ENCODE measurements at regions not wholly inside any gene's neighbourhood (a gene's known extent, or its start where the extent isn't known, plus 50 kb on each side); places are given as distances from the start of the nearest gene placed in this dataset.

- ChIA-PET CTCF (no interaction called here), POLR2A (no interaction called here), RAD21 (ENCODE audit: low non-redundant PET in 1 of 2, low total read pairs in 2 of 2, uncharacterized antibody in 2 of 2, unreplicated experiment in 2 of 2) (no interaction called here)
- Histone ChIP-seq H3K4me3 (replicated peaks in 1 of 2; ENCODE audit: low read depth in 1 of 2, low read length in 2 of 2) (no peak overlapping the region), H3K9ac (ENCODE audit: low read length) (no peak overlapping the region), H3K4me2 (ENCODE audit: low read length) (no peak overlapping the region), H3K79me2 (ENCODE audit: insufficient read depth, low read length) (no peaks in the 10 kb centered on the region), H2AFZ (ENCODE audit: low read depth, low read length, poor library complexity, severe bottlenecking) (no peak overlapping the region), H3K9me3 (ENCODE audit: control insufficient read depth in 1 of 2, insufficient read depth in 1 of 2, low read depth in 1 of 2, low read length in 2 of 2) (peaks cover 0 to 25% of the 10 kb centered on the region in 2 experiments; a peak in 2 of 4 replicates), H3K4me1 (ENCODE audit: control insufficient read depth in 1 of 2, insufficient read depth in 2 of 2, low read length in 2 of 2) (no peaks in the 10 kb centered on the region), H3K9me2 (ENCODE audit: insufficient read depth) (no peaks in the 10 kb centered on the region), H4K20me1 (ENCODE audit: insufficient read depth) (no peaks in the 10 kb centered on the region), H3K36me3 (ENCODE audit: control insufficient read depth in 1 of 2, insufficient read depth in 2 of 2, low read length in 2 of 2) (no peaks in the 10 kb centered on the region), H3K27ac (ENCODE audit: low read depth, low read length) (no peak overlapping the region), H3K27me3 (ENCODE audit: insufficient read depth, low read length) (no peaks in the 10 kb centered on the region)
- intact Hi-C loops (cut with micrococcal nuclease) = no loop called here
- BruUV-seq (replicated peaks) = no TSS peak
- DNase-seq (ENCODE audit: low read depth, low spot score) (no peak), ATAC-seq (no peak)
- TF ChIP-seq CEBPB (IDR thresholded peaks at IDR 0.05; ENCODE audit: low read depth) (no peak), ELF1 (IDR thresholded peaks at IDR 0.05; ENCODE audit: borderline replicate concordance, low read depth) (no peak), CTCF (IDR thresholded peaks at IDR 0.05 in 2 of 3, conservative IDR thresholded peaks at IDR 0.05 in 1 of 3; ENCODE audit: borderline replicate concordance in 1 of 3, insufficient read depth in 1 of 3, low read depth in 2 of 3, low read length in 2 of 3) (no peak), EZH2 (IDR thresholded peaks at IDR 0.05) (no peak), SIN3A (IDR thresholded peaks at IDR 0.05; ENCODE audit: low read depth) (no peak), YY1 (IDR thresholded peaks at IDR 0.05; ENCODE audit: extremely low read depth, insufficient replicate concordance, low read depth, low read length) (no peak), CBX3 (IDR thresholded peaks at IDR 0.05; ENCODE audit: low read depth) (no peak), SRF (IDR thresholded peaks at IDR 0.05; ENCODE audit: low read depth) (no peak), ZBTB33 (IDR thresholded peaks at IDR 0.05; ENCODE audit: extremely low read depth, insufficient replicate concordance, low read length) (no peak), EGR1 (IDR thresholded peaks at IDR 0.05; ENCODE audit: low read depth) (no peak), POLR2A (IDR thresholded peaks at IDR 0.05; ENCODE audit: borderline replicate concordance, extremely low read depth, insufficient read depth, insufficient read length) (no peak), ZNF274 (IDR thresholded peaks at IDR 0.05; ENCODE audit: low read depth, low read length) (no peak), JUND (IDR thresholded peaks at IDR 0.05) (no peak), POLR2AphosphoS5 (IDR thresholded peaks at IDR 0.05; ENCODE audit: low read depth, low read length) (no peak), EZH2phosphoT487 (IDR thresholded peaks at IDR 0.05; ENCODE audit: borderline replicate concordance) (no peak), TCF7L2 (IDR thresholded peaks at IDR 0.05; ENCODE audit: borderline replicate concordance, extremely low read depth, insufficient read depth, insufficient read length) (no peak), SP1 (IDR thresholded peaks at IDR 0.05; ENCODE audit: low read depth) (no peak), FOSL1 (IDR thresholded peaks at IDR 0.05; ENCODE audit: low read depth) (no peak)
- TF ChIP-seq, protein P1, sequence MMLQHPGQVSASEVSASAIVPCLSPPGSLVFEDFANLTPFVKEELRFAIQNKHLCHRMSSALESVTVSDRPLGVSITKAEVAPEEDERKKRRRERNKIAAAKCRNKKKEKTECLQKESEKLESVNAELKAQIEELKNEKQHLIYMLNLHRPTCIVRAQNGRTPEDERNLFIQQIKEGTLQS (IDR thresholded peaks at IDR 0.05) = no peak
These were observed 243.9 kb downstream of the DIO2 start for GRCh38 chr14:79967453-79967852.

Data from HCT116 (cell line).